Suprapubic skin (tissue), 4 donors: ENCODE measurements at regions not wholly inside any gene's neighbourhood (a gene's known extent, or its start where the extent isn't known, plus 50 kb on each side); places are given as distances from the start of the nearest gene placed in this dataset.

Experiments
- CTCF ChIP-seq, 2 donors: fragments of 200-600 bp in 1 of 2; fragments of 450-650 bp in 1 of 2; sonication (generic) in 1 of 2; IDR thresholded peaks; one replicate each; pipeline ENCODE4 v1.5.1; 2016 to 2019; ENCODE audit warnings: antibody characterized with exemption in 2 of 2, mild to moderate bottlenecking in 1 of 2, moderate library complexity in 1 of 2
- EP300 ChIP-seq: sonication (generic); formaldehyde crosslinking; IDR thresholded peaks from one replicate; pipeline ENCODE4 v1.6.1; 2017; ENCODE audit warnings: antibody characterized with exemption
- POLR2A ChIP-seq, 2 donors: fragments of 450-650 bp; IDR thresholded peaks; one replicate each; pipeline ENCODE4 v1.6.1; 2017; ENCODE audit warnings: antibody characterized with exemption in 2 of 2, mild to moderate bottlenecking in 2 of 2, moderate library complexity in 2 of 2
- POLR2AphosphoS5 ChIP-seq, 3 donors: sonication (generic); formaldehyde crosslinking; IDR thresholded peaks; one replicate each; pipeline ENCODE4 v1.6.1; 2017; ENCODE audit warnings: antibody characterized with exemption in 3 of 3

- TF ChIP-seq CTCF (IDR thresholded peaks at IDR 0.05) (no peak), POLR2A (IDR thresholded peaks at IDR 0.05) (no peak), EP300 (no peak), POLR2AphosphoS5 (IDR thresholded peaks at IDR 0.05) (no peak)
Observed at GRCh38 chr3:55337641-55338180, 149.4 kb downstream of the WNT5A start.
